Stimulated activated CD4-positive, alpha-beta T cell treated with anti-CD3 and anti-CD28 coated beads, Interleukin-2, amount 100 ng/mL, for 4 hours (primary cell): ENCODE measurements at regions not wholly inside any gene's neighbourhood (a gene's known extent, or its start where the extent isn't known, plus 50 kb on each side); places are given as distances from the start of the nearest gene placed in this dataset.

Source experiments
- DNase-seq: peaks from one replicate; pipeline ENCODE4 v3.0.0-alpha.2; 2020; ENCODE audit warnings: low read depth

- DNase-seq = no peak
Measured at GRCh38 chr4:178577933-178578332, 1135.7 kb upstream of the AGA start.

DNA sequence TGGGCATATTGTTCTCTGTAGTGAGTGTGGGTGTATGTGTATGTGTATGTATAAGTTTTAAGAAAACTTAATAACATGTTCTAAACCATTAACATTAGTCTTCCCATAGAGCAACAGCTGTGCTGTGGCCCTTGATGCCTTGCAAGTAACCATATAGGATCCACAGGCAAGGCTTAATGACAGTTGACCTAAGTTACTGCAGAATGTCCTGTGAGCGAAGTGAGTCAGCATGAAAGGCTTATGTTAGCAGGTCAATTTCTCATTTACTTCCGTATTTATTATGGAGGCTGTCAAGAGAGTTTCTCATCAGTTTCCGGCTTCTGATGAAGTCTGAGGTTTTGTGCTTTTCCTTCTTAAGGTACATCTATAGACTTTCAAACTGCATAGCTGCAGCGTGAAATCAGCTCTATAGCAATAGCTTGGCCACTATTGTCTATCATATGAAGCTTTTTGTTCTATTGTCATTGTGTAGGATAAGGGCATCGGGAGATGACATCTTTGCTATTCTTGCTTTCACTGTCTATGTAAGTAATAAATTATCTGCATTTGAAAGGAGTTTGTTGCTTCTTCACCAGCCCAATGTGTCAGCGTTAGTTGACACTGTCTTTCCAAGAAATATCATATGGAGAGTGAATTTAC is 1153.4 kb upstream of the AGA start:
- no peak for DNase-seq

DNA sequence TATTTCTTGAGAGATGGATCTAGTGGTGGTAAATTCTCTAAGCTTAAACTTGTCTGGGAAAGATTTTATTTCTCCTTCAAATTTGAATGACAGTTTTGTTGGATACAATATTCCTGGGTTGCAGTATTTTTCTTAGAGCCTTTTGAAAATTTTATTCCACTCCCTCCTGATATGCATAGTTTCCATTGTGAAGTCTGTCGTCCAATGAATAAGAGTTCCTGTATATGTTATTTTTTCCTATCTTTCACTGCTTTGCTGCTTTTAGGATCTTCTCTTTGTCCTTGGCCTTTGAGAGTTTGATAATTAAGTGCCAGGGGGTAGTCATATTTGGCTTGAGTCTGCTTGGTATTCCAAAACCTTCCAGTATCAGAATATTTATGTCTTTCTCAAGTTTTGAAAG is 1156.4 kb upstream of the AGA start:
- DNase-seq = no peak

- DNase-seq = no peak
Measured at GRCh38 chr4:178599521-178599920, 1157.3 kb upstream of the AGA start.

GRCh38 chr4:178602833-178603232 is 1160.6 kb upstream of the AGA start:
- DNase-seq = no peak

GRCh38 chr4:178611062-178611461 is 1168.8 kb upstream of the AGA start:
- DNase-seq = no peak

- no peak for DNase-seq
Measured at GRCh38 chr4:178612733-178613132, 1170.5 kb upstream of the AGA start.

- DNase-seq = no peak
Measured at GRCh38 chr4:178632415-178632814, 1190.2 kb upstream of the AGA start.

- DNase-seq = no peak
Measured at GRCh38 chr4:178633263-178633662, 1191.0 kb upstream of the AGA start.

DNA sequence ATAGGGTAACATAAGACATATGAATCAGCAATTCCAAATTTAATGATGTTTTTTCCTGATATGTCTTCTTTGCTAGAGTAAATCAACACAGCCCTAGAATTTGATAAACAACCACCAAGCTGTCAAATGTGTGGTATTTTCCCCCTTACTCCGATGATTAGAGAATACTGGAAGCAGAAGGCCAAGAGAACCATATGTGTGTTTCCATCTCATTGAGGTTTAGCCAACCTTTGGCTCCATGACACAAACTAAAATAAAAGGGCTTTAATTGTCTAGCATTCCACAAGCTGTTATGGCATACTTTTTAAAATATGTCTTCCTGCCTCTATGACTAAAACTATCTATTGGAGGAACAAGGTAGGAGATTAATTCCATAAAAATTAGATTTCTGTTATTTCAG is 1222.4 kb upstream of the AGA start:
- no peak for DNase-seq

GRCh38 chr4:178665916-178666315 is 1223.7 kb upstream of the AGA start:
- DNase-seq = no peak

- DNase-seq = no peak
Measured at GRCh38 chr4:178671766-178672165, 1229.5 kb upstream of the AGA start.

DNA sequence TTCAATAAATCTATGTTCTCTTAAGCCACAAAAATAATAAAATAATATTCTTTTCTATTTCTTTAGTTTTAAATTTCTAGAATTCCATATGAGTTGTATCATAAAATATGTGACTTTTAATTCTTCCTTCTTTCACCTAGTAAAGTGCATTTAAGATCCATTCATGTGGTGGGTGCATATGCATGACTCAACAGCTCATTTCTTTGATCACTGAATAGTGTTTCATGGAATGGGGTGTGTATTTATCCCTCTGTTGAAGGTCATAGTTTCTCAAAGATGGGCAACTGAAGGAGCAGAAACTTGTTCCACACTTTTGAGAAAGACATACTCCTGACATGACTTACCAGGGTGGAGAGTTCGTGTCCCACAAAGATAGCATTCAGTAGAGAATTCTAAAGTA is 1230.3 kb upstream of the AGA start:
- no peak for DNase-seq

DNA sequence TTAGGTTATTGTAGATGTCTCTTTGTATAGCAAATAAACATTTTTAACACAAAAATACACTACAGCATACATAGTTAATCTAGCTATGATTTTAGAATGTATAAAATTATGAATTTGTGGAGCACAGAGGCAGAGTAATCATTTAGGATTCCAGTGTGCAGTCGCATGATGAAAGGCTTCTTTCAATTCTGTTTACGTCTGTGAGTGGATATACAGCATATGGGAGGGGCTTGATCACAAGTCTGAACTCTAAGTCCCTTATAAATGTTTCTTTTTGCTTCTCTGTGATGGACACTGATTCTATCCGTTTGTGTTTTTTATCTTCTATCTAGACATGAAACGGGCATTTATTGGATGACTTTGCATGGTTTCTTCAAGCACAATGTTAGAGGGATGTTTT is 1239.6 kb upstream of the AGA start:
- DNase-seq = no peak

GRCh38 chr4:178689926-178690325 is 1247.7 kb upstream of the AGA start:
- DNase-seq = no peak

DNA sequence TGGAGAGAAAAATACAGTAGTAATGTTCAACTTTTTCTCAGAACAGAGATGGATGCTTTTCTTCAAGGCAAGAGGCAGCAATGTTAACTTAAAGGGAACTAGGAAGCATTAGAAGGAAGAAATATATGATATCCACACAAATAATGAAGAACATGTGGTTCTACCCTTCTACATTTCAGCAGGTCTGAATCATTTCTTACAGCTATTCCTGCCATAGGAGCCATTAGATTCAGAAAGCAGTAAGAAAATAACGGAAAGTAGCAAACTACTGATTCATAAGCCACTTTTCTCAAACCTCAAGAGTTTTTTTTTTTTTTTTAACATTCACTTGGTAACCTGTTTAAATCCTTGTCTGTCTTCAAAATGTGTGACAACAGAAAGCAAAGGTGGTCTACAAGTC is 1251.6 kb upstream of the AGA start:
- DNase-seq = no peak

GRCh38 chr4:178696515-178696914 is 1254.3 kb upstream of the AGA start:
- no peak for DNase-seq

DNA sequence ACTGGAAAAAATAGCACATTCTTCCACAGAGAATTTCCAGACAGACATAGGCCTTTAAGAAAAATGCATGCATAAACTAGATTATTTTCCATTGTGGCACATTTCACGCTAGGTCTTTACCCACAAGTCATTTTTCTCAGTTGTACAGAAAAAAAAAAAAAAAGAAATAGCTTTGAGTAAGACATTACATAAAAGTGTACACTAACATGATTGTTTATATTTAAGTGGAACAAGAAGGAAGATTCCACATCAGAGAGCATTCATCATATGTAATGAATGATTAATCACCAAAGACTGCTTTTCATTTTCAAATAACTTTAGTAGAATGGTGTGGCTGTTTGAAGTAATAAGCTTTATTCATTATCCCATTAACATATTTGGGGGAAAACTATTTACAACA is 1270.2 kb upstream of the AGA start:
- no peak for DNase-seq

DNA sequence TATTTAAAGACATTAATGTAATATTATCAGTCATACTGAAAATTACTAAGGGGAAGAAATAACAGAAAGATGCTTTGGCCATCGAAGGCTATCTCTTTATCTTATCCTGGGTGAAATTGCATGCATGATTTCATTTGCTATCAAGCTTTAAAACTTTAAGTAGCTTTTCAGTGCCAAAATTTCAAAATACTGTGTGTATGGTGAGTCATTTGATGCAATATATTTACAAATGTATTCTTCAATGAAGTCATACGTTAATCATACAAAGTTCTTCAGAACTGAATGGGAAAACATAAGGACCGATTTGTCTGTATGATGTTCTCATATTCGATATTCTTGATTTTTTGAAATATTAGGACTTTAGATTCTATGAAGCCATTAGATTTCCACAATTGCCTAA is 1295.8 kb upstream of the AGA start:
- DNase-seq = no peak

DNA sequence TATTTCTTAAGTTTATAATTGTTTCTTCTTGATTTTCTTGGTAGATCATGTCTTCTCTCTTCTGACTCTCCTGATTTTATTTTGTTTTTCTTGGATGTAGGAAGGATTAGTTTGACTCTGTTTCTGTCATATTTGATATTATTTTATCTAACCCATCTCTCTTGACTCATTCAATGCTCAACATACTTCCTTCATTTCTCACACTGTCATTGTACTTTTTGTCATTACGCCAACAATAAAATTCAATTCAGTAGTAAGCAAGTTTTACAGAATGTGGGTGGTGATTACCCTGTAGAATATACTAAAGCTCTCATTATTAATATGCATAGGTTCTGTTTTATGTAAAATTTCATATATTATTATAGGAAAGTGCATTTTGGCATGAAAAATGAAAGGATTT is 1303.0 kb upstream of the AGA start:
- DNase-seq = no peak

GRCh38 chr4:178752954-178753525 is 1310.8 kb upstream of the AGA start:
- no peak for DNase-seq

DNA sequence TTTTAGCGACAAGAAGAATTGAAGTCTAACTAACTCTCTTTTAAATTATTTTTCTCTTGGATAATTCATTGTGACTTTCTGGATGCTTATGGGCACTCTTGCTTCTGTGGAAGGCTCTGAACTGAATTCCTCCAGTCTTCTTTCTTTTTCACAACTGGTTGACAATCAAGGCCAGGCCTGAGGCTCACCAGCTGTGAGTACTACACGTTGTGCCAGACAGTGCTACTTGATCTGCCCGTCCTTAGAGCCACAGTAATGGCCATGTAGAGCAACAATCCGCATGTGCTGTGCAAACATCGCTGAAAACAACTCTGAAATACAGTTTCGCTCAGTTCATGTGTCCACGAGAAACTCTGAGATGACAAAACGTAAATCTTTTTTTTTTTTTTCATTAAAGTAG is 1336.3 kb upstream of the AGA start:
- no peak for DNase-seq

DNA sequence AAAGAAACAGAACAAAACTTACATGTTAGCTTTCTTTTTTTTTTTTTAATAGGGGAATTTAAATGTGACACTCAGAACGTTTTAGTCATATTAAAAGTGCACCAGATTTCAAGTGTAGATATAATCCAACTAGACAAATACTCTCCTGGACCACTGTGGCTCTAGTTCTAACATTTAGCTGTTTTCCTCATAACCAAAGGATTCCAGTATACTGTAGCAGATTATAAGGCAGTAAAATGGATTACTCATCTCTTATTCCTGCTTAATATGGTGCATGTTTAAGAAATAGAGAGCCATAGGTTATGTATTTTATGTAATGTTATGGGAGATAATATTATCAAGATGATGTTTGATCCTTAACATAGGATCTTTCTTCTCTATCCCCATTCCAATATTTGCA is 1339.5 kb upstream of the AGA start:
- no peak for DNase-seq

DNA sequence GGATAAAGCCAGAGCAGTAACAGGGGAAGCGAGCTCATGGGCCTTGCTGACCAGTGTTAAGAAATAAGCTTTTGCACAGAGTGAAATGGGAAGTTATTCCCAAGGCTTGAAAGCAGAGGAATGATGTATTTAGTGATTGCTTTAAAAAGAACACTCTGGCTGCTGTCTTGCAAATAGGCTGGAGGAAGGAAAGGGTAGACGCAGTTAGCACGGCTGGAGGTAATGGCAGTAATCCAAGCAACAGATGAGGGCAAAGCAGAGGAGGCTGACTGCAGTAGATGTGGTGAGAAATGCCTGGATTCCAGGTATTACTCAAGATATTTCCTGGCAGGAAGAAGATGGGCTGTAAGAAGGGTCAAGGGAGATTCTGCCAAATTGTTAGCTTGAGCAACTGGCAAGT is 1342.3 kb upstream of the AGA start:
- no peak for DNase-seq

DNA sequence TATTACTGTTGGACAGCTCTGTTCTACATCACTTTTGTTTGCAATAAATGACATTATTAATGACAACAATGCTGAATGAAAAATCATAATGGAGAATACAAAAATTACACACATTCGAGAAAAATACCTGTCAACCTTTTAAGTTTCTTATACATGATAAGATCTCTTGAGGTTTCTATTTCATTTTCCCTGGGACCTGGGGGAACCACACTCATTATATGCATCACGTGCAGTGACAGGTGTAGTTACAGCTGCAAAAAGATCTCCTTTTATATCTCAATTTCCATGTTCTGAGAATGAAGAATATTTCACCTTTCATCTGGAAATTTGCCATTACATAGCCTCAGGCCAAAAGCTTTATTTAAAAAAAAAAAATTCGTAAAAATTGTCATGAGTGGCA is 1347.0 kb upstream of the AGA start:
- DNase-seq = no peak
